Stimulated activated CD4-positive, alpha-beta T cell treated with anti-CD3 and anti-CD28 coated beads, Interleukin-1b, Interleukin-23, amount 100 ng/mL, for 4 hours (primary cell): ENCODE measurements at regions not wholly inside any gene's neighbourhood (a gene's known extent, or its start where the extent isn't known, plus 50 kb on each side); places are given as distances from the start of the nearest gene placed in this dataset.

ENCODE experiments used
- DNase-seq, 2 donors: peaks; one replicate each; pipeline ENCODE4 v3.0.0-alpha.2; 2020; ENCODE audit warnings: low read depth in 2 of 2

DNA sequence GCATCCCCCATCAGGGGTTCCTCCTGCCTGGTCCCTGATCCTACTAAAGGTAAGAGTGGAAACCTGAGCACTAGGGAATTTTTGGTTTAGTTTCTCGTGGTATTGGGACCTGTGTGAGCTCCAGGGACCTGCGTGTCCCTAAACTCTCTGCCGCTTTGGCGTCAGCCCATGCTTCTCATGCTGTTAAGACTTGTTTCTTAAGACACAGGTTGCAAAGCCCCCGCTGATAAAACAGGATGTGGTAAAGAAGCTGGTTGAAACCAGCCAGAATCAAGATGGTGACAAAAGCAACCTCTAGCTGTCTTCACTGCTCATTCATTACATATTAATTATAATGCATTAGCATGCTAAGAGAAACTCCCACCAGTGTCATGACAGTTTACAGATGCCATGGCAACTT, 64.6 kb downstream of the LYZL4 start:
- DNase-seq = peak in 1 of 2 donors; percentile 1

DNA sequence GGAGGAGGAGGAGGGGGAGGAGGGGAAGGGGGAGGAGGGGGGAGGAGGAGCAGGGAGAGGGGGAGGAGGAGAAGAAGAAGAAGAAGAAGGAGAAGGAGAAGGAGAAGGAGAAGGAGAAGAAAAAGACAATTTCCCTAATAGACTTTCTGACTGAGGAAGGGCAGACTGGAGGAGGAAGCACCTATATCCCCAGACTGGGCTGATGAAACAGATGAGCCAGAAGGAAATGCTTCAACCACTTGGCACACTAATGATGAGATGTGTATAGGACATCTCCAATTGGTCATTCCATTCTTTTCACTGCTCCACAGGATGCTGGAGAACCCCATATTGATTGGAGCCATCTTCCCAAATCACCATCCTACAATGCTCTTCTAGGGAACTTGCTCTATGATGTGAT, 69.9 kb downstream of the LYZL4 start:
- no peak for DNase-seq

DNA sequence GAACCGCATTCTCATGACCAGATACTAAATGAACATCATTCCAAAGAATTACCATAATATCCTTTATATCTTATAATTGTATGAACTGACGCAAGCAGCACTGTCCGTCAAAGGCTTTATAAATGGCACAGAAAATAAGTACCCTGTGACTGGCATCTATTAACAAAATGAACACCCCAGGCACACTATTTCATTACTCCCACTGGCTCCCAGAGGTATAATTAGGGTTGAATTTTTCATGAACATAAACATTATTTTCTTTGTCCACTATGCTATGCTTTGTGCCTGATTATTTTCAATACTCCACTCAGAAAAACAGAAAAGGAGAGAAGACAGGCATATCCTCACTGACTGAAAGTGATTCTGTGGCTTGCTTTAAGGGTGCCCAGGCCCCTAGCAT, 71.1 kb downstream of the LYZL4 start:
- no peak for DNase-seq

DNA sequence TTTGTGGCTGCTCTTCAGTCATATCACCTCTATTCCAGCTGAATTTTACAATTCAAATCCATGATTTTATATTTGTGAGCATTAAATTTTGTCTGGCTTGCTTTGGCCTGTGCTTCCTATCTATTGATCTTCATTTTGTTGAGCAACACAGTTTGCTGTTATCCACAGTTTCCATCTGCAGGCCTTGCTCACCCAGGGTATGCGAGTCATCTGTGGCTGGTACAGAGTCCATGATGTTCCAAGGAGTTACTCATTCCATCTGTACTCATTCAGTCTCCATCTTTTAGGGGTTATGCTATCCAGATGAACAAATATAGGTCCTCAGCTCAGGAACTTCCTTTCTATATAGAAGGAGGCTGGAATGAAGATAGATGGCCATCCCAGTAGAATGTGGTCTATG, 70.1 kb upstream of the CCK start:
- no peak for DNase-seq

DNA sequence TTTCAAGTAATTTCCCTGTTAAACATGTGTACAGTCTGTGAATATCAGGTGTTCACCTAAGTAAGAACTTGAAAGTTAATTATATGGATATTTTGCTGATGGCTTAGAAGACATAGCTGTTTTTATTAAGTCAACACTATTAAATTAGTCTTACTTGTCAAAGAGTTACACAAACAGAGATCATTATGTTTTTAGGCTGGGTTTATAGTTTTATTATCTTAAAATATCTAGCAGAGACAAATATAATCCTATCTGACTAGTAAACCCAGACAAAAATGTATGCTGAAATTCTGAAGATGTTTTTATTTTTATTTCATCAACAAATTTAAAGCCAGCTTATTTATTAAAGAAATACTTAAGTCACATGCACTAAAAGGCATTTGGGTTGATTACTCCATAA, 51.2 kb upstream of the CCK start:
- DNase-seq = no peak
